HG02870 (cell line): ENCODE measurements at regions not wholly inside any gene's neighbourhood (a gene's known extent, or its start where the extent isn't known, plus 50 kb on each side); places are given as distances from the start of the nearest gene placed in this dataset.

ENCODE experiments used
- ATAC-seq: cut with Tn5 transposase; IDR thresholded peaks from one replicate; pipeline ENCODE4 v1.9.1; 2021; ENCODE audit warnings: mild to moderate bottlenecking, moderate library complexity; ENCODE audit not compliant: unreplicated experiment

GRCh38 chr3:82054849-82055248 is 293.4 kb upstream of the GBE1 start:
- ATAC-seq = no peak

- no peak for ATAC-seq
These were observed 291.8 kb upstream of the GBE1 start for GRCh38 chr3:82053236-82053635.

- ATAC-seq = no peak
These were observed 288.9 kb upstream of the GBE1 start for GRCh38 chr3:82050382-82050781.

GRCh38 chr3:82048711-82049110 is 287.3 kb upstream of the GBE1 start:
- no peak for ATAC-seq

GRCh38 chr3:82044930-82045705 is 283.7 kb upstream of the GBE1 start:
- ATAC-seq = no peak

GRCh38 chr3:82038556-82038955 is 277.1 kb upstream of the GBE1 start:
- no peak for ATAC-seq

- no peak for ATAC-seq
These were observed 271.7 kb upstream of the GBE1 start for GRCh38 chr3:82033186-82033585.

- no peak for ATAC-seq
These were observed 270.2 kb upstream of the GBE1 start for GRCh38 chr3:82031596-82031995.

- ATAC-seq = no peak
These were observed 269.5 kb upstream of the GBE1 start for GRCh38 chr3:82030916-82031315.

- no peak for ATAC-seq
These were observed 261.4 kb upstream of the GBE1 start for GRCh38 chr3:82022836-82023235.

- no peak for ATAC-seq
These were observed 258.8 kb upstream of the GBE1 start for GRCh38 chr3:82020282-82020681.

GRCh38 chr3:82015241-82015640 is 253.8 kb upstream of the GBE1 start:
- ATAC-seq = no peak

- no peak for ATAC-seq
These were observed 251.3 kb upstream of the GBE1 start for GRCh38 chr3:82012775-82013174.

- no peak for ATAC-seq
These were observed 249.9 kb upstream of the GBE1 start for GRCh38 chr3:82011336-82011735.

- no peak for ATAC-seq
These were observed 243.8 kb upstream of the GBE1 start for GRCh38 chr3:82005266-82005665.

GRCh38 chr3:82004266-82004665 is 242.8 kb upstream of the GBE1 start:
- ATAC-seq = no peak

GRCh38 chr3:82002986-82003642 is 241.7 kb upstream of the GBE1 start:
- no peak for ATAC-seq

GRCh38 chr3:82002491-82002890 is 241.0 kb upstream of the GBE1 start:
- no peak for ATAC-seq

- ATAC-seq = no peak
These were observed 240.0 kb upstream of the GBE1 start for GRCh38 chr3:82001276-82001923.

- no peak for ATAC-seq
These were observed 239.3 kb upstream of the GBE1 start for GRCh38 chr3:82000773-82001172.

- no peak for ATAC-seq
These were observed 238.9 kb upstream of the GBE1 start for GRCh38 chr3:82000350-82000749.

GRCh38 chr3:81998907-81999306 is 237.5 kb upstream of the GBE1 start:
- no peak for ATAC-seq
